B cell (primary cell): ENCODE measurements at regions not wholly inside any gene's neighbourhood (a gene's known extent, or its start where the extent isn't known, plus 50 kb on each side); places are given as distances from the start of the nearest gene placed in this dataset.

ENCODE experiments used
- ATAC-seq: fragments of 200-7000 bp; cut with Tn5 transposase; one replicate; pipeline ENCODE4 v1.10.0; 2021; ENCODE audit warnings: low read depth, mild to moderate bottlenecking, moderate number of reproducible peaks, moderate library complexity
- CTCF ChIA-PET: fragments of 350-600 bp; sonication (Branson Sonifier 250); formaldehyde crosslinking; loops from one replicate; lab custom pipeline; 2021; ENCODE audit warnings: antibody characterized with exemption, inconsistent platforms; lab: Charles Lee
- POLR2A ChIA-PET: fragments of 350-600 bp; sonication (Branson Sonifier 250); formaldehyde crosslinking; loops from one replicate; lab custom pipeline; 2021; ENCODE audit warnings: antibody characterized with exemption; lab: Charles Lee
- DNase-seq: peaks from one replicate; pipeline ENCODE4 v3.0.0; 2013
- H2AFZ ChIP-seq: 2 replicates; pipeline ENCODE4 v1.6.1; 2012; ENCODE audit warnings: mild to moderate bottlenecking, low read depth, low read length; ENCODE audit not compliant: insufficient read depth, poor library complexity, severe bottlenecking
- H3K27ac ChIP-seq, 2 donors: 1 replicate in 1 of 2; 2 replicates in 1 of 2; pipeline ENCODE4 v1.5.1; 2012 to 2013; ENCODE audit warnings: low read length in 2 of 2, mild to moderate bottlenecking in 2 of 2, moderate library complexity in 1 of 2
- H3K27me3 ChIP-seq, 4 experiments: fragments of 200-600 bp in 1 of 4; sonication (generic) in 1 of 4; replicated peaks in 1 of 4; 1 replicate in 2 of 4; 2 replicates in 2 of 4; pipeline versions ENCODE4 v1.6.1 to v1.7.0; 2013 to 2016; ENCODE audit warnings: low read length in 3 of 4, mild to moderate bottlenecking in 2 of 4, mixed read lengths in 1 of 4, moderate library complexity in 1 of 4; ENCODE audit not compliant: insufficient read depth in 4 of 4, control insufficient read depth in 3 of 4; ENCODE audit errors: control extremely low read depth in 1 of 4
- H3K36me3 ChIP-seq, 2 experiments: replicated peaks in 1 of 2; 1 replicate in 1 of 2; 2 replicates in 1 of 2; pipeline versions ENCODE4 v1.6.1 to v1.7.1; 2013; ENCODE audit warnings: low read length in 1 of 2; ENCODE audit not compliant: insufficient read depth in 2 of 2, control insufficient read depth in 1 of 2; ENCODE audit errors: control extremely low read depth in 1 of 2, extremely low read depth in 1 of 2
- H3K4me1 ChIP-seq, 2 donors: fragments of 200-600 bp in 1 of 2; sonication (generic) in 1 of 2; 1 replicate in 1 of 2; 2 replicates in 1 of 2; pipeline versions ENCODE4 v1.5.1 to v1.6.1; 2013 to 2017; ENCODE audit warnings: low read length in 2 of 2; ENCODE audit not compliant: control insufficient read depth in 2 of 2, insufficient read depth in 2 of 2
- H3K4me2 ChIP-seq: replicated peaks from 2 replicates; pipeline ENCODE3; 2012; ENCODE audit warnings: mild to moderate bottlenecking, low read depth, low read length; ENCODE audit not compliant: poor library complexity, severe bottlenecking
- H3K4me3 ChIP-seq, 5 experiments: fragments of 200-600 bp in 1 of 5; sonication (generic) in 1 of 5; 1 replicate in 3 of 5; 2 replicates in 2 of 5; pipeline versions ENCODE4 v1.5.1 to v1.7.0; 2011 to 2016; ENCODE audit warnings: low read length in 4 of 5, mild to moderate bottlenecking in 4 of 5, low read depth in 2 of 5, control low read depth in 1 of 5, moderate library complexity in 1 of 5; ENCODE audit not compliant: insufficient read depth in 1 of 5; ENCODE audit errors: control extremely low read depth in 1 of 5, extremely low read depth in 1 of 5
- H3K79me2 ChIP-seq: fragments of 200-600 bp; sonication (generic); one replicate; pipeline ENCODE4 v1.6.0; 2016; ENCODE audit warnings: low read length; ENCODE audit not compliant: control insufficient read depth, insufficient read depth
- H3K9ac ChIP-seq: fragments of 200-600 bp; sonication (generic); 2 replicates; pipeline ENCODE4 v1.6.1; 2017; ENCODE audit warnings: mild to moderate bottlenecking, low read length, moderate library complexity
- H3K9me3 ChIP-seq, 3 donors: one replicate each; pipeline versions ENCODE4 v1.6.1 to v1.7.1; 2013; ENCODE audit warnings: low read length in 2 of 3; ENCODE audit not compliant: control insufficient read depth in 2 of 3, insufficient read depth in 1 of 3; ENCODE audit errors: control extremely low read depth in 1 of 3
- H4K20me1 ChIP-seq: 2 replicates; pipeline ENCODE4 v1.6.0; 2012; ENCODE audit warnings: mild to moderate bottlenecking, low read length; ENCODE audit not compliant: insufficient read depth, control insufficient read depth, poor library complexity, severe bottlenecking
- H3K27ac Mint-ChIP-seq: one replicate; pipeline ENCODE4 v1.8.0; 2021; ENCODE audit warnings: mixed read lengths
- H3K27me3 Mint-ChIP-seq: one replicate; pipeline ENCODE4 v1.8.0; 2021; ENCODE audit warnings: mixed read lengths
- H3K4me1 Mint-ChIP-seq: one replicate; pipeline ENCODE4 v1.8.0; 2021; ENCODE audit warnings: mixed read lengths
- H3K4me3 Mint-ChIP-seq: one replicate; pipeline ENCODE4 v1.8.0; 2021; ENCODE audit warnings: mixed read lengths
- H3K9me3 Mint-ChIP-seq: one replicate; pipeline ENCODE4 v1.8.0; 2022; ENCODE audit warnings: mixed read lengths; ENCODE audit not compliant: insufficient read depth
- CTCF ChIP-seq: fragments of 200-600 bp; IDR thresholded peaks from one replicate; pipeline ENCODE4 v1.8.0; 2022; ENCODE audit warnings: antibody characterized with exemption, mild to moderate bottlenecking
- EZH2 ChIP-seq: IDR thresholded peaks from 2 replicates; pipeline ENCODE4 v1.6.1; 2012; ENCODE audit warnings: borderline replicate concordance, low read depth, mild to moderate bottlenecking, moderate library complexity, low read length; ENCODE audit not compliant: insufficient read depth, poor library complexity, severe bottlenecking
- WGBS: methylation state at CpG from one replicate; pipeline ENCODE4 v1.1.5; 2013; ENCODE audit warnings: missing lambda C conversion rate; ENCODE audit not compliant: insufficient coverage; 5-methylcytosine and 5-hydroxymethylcytosine counted together
- intact Hi-C: fragments of 100-400 bp; cut with micrococcal nuclease; formaldehyde crosslinking; loops from one replicate; pipeline ENCODE4 v1.10.0; 2022

GRCh38 chr6:120274547-120274946, 925.0 kb upstream of the MAN1A1 start:
- Mint-ChIP-seq H3K27me3 (no peaks in the 10 kb centered on the region), H3K9me3 (peaks cover 5% of the 10 kb centered on the region), H3K4me1 (peaks cover 13% of the 10 kb centered on the region), H3K4me3 (peak overlapping the region; percentile 46), H3K27ac (peak overlapping the region; percentile 86)
- Histone ChIP-seq H3K4me3 (no peak overlapping the region), H3K36me3 (no peaks in the 10 kb centered on the region), H2AFZ (no peak overlapping the region), H3K27ac (peak overlapping the region; percentile 23 to 56), H3K4me1 (peaks cover 14 to 17% of the 10 kb centered on the region in 2 donors), H3K9me3 (no peaks in the 10 kb centered on the region), H3K27me3 (no peaks in the 10 kb centered on the region), H3K9ac (no peak overlapping the region), H4K20me1 (no peaks in the 10 kb centered on the region), H3K79me2 (no peaks in the 10 kb centered on the region), H3K4me2 (peak overlapping the region; percentile 30)
- DNase-seq = peak; percentile 62
- no peak for TF ChIP-seq CTCF
- no peak for TF ChIP-seq EZH2
- ATAC-seq = peak; percentile 39
- CTCF ChIA-PET = no interaction called here
- intact Hi-C loops = loop anchor here (2.0 kb wide), 1 partner anchor 532 kb away; no protein-coding TSS in a partner anchor
- WGBS = no CpG with 5 or more reads among the region's 2 CpGs
- POLR2A ChIA-PET = no interaction called here

GRCh38 chr6:120273411-120273810, 923.9 kb upstream of the MAN1A1 start:
- Histone ChIP-seq H4K20me1 (no peaks in the 10 kb centered on the region), H3K79me2 (no peaks in the 10 kb centered on the region), H3K27ac (no peak overlapping the region), H3K9ac (no peak overlapping the region), H3K36me3 (no peaks in the 10 kb centered on the region), H3K27me3 (no peaks in the 10 kb centered on the region), H3K4me2 (peak overlapping the region; percentile 30), H3K4me1 (peaks cover 14 to 17% of the 10 kb centered on the region in 2 donors), H3K4me3 (no peak overlapping the region), H3K9me3 (no peaks in the 10 kb centered on the region), H2AFZ (no peak overlapping the region)
- Mint-ChIP-seq H3K27ac (no peak overlapping the region), H3K4me3 (no peak overlapping the region), H3K27me3 (no peaks in the 10 kb centered on the region), H3K4me1 (peaks cover 13% of the 10 kb centered on the region), H3K9me3 (peaks cover 5% of the 10 kb centered on the region)
- ChIA-PET POLR2A (no interaction called here), CTCF (no interaction called here)
- ATAC-seq = no peak
- TF ChIP-seq EZH2 = no peak
- no peak for TF ChIP-seq CTCF
- intact Hi-C loops = no loop called here
- WGBS = no CpG with 5 or more reads among the region's 3 CpGs
- DNase-seq = no peak
